RWPE2 (cell line): ENCODE measurements at regions not wholly inside any gene's neighbourhood (a gene's known extent, or its start where the extent isn't known, plus 50 kb on each side); places are given as distances from the start of the nearest gene placed in this dataset.

ENCODE experiments used
- ATAC-seq: fragments of 200-7000 bp; cut with Tn5 transposase; 3 replicates; pipeline ENCODE4 v1.9.1; 2021; ENCODE audit warnings: low read depth
- DNase-seq: peaks from one replicate; pipeline ENCODE4 v3.0.0-alpha.2; 2020; ENCODE audit warnings: low spot score
- H3K27ac ChIP-seq: fragments of 450-650 bp; 2 replicates; pipeline ENCODE4 v1.5.1; 2017; ENCODE audit warnings: mild to moderate bottlenecking; ENCODE audit not compliant: poor library complexity, severe bottlenecking
- H3K27me3 ChIP-seq: fragments of 250-450 bp; sonication (Bioruptor Pico); 2 replicates; pipeline ENCODE4 v1.5.1; 2021; ENCODE audit warnings: mild to moderate bottlenecking, moderate library complexity; ENCODE audit not compliant: insufficient read depth, poor library complexity, severe bottlenecking
- H3K36me3 ChIP-seq: fragments of 250-450 bp; sonication (Bioruptor Pico); 2 replicates; pipeline ENCODE4 v1.5.1; 2020; ENCODE audit warnings: low read depth, mild to moderate bottlenecking, moderate library complexity
- H3K4me1 ChIP-seq: fragments of 250-450 bp; sonication (Bioruptor Pico); 2 replicates; pipeline ENCODE4 v1.5.1; 2021; ENCODE audit warnings: mild to moderate bottlenecking, moderate library complexity; ENCODE audit not compliant: insufficient read depth, poor library complexity, severe bottlenecking
- H3K4me3 ChIP-seq: fragments of 250-450 bp; sonication (Bioruptor Pico); 2 replicates; pipeline ENCODE4 v1.5.1; 2021; ENCODE audit warnings: mild to moderate bottlenecking, moderate library complexity; ENCODE audit not compliant: severe bottlenecking
- H3K9me3 ChIP-seq: fragments of 250-450 bp; sonication (Bioruptor Pico); 2 replicates; pipeline ENCODE4 v1.5.1; 2021; ENCODE audit warnings: mild to moderate bottlenecking, moderate library complexity; ENCODE audit not compliant: severe bottlenecking
- CTCF ChIP-seq: fragments of 450-650 bp; IDR thresholded peaks from one replicate; pipeline ENCODE4 v1.5.1; 2017; ENCODE audit warnings: mild to moderate bottlenecking, moderate library complexity; ENCODE audit not compliant: poor library complexity, severe bottlenecking

- Histone ChIP-seq H3K27ac (no peak overlapping the region), H3K4me3 (no peak overlapping the region), H3K4me1 (no peaks in the 10 kb centered on the region), H3K27me3 (no peaks in the 10 kb centered on the region), H3K9me3 (no peaks in the 10 kb centered on the region), H3K36me3 (no peaks in the 10 kb centered on the region)
- no peak for TF ChIP-seq CTCF
- DNase-seq = no peak
- no peak for ATAC-seq
These were observed 179.8 kb downstream of the ERMARD start for GRCh38 chr6:169931261-169931660.

- no peak for DNase-seq
- H3K9me3 ChIP-seq = no peaks in the 10 kb centered on the region
- no peaks in the 10 kb centered on the region for H3K36me3 ChIP-seq
- H3K27me3 ChIP-seq = no peaks in the 10 kb centered on the region
- no peak for ATAC-seq
- H3K27ac ChIP-seq = no peak overlapping the region
- no peak overlapping the region for H3K4me3 ChIP-seq
- TF ChIP-seq CTCF = no peak
- H3K4me1 ChIP-seq = no peaks in the 10 kb centered on the region
These were observed 179.4 kb downstream of the ERMARD start for GRCh38 chr6:169930799-169931198.

GRCh38 chr6:169927711-169928110, 176.3 kb downstream of the ERMARD start:
- H3K4me3 ChIP-seq = no peak overlapping the region
- no peaks in the 10 kb centered on the region for H3K27me3 ChIP-seq
- H3K9me3 ChIP-seq = no peaks in the 10 kb centered on the region
- no peaks in the 10 kb centered on the region for H3K4me1 ChIP-seq
- no peak overlapping the region for H3K27ac ChIP-seq
- ATAC-seq = no peak
- no peak for DNase-seq
- TF ChIP-seq CTCF = no peak
- no peaks in the 10 kb centered on the region for H3K36me3 ChIP-seq

GRCh38 chr6:169926617-169927417, 175.4 kb downstream of the ERMARD start:
- no peak for DNase-seq
- Histone ChIP-seq H3K4me1 (no peaks in the 10 kb centered on the region), H3K36me3 (no peaks in the 10 kb centered on the region), H3K9me3 (no peaks in the 10 kb centered on the region), H3K27me3 (no peaks in the 10 kb centered on the region), H3K27ac (no peak overlapping the region), H3K4me3 (no peak overlapping the region)
- no peak for ATAC-seq
- no peak for TF ChIP-seq CTCF
